GM21381 (cell line): ENCODE measurements at regions not wholly inside any gene's neighbourhood (a gene's known extent, or its start where the extent isn't known, plus 50 kb on each side); places are given as distances from the start of the nearest gene placed in this dataset.

Experiments used
- ATAC-seq: cut with Tn5 transposase; IDR thresholded peaks from one replicate; pipeline ENCODE4 v1.9.1; 2021; ENCODE audit warnings: mild to moderate bottlenecking, moderate library complexity; ENCODE audit not compliant: unreplicated experiment

GRCh38 chr6:98783578-98783977 lies 50.8 kb upstream of the POU3F2 start:
- ATAC-seq, result no peak
